Panc1 (cell line): ENCODE measurements at regions not wholly inside any gene's neighbourhood (a gene's known extent, or its start where the extent isn't known, plus 50 kb on each side); places are given as distances from the start of the nearest gene placed in this dataset.

Experiments
- ATAC-seq: fragments of 200-7000 bp; cut with Tn5 transposase; 2 replicates; pipeline ENCODE4 v1.9.1; 2020; ENCODE audit warnings: mild to moderate bottlenecking, moderate library complexity
- BruUV-seq: library from RNA; stranded (reverse); fragments of 400-500 nt; replicated peaks from 2 replicates; lab custom pipeline; 2021; lab: Mats Ljungman, UMichigan
- CTCF ChIA-PET: fragments of 300-600 bp; sonication (Branson Sonifier 250); formaldehyde crosslinking; loops from one replicate; lab custom pipeline; 2022; ENCODE audit warnings: antibody characterized with exemption; lab: Charles Lee
- POLR2A ChIA-PET: fragments of 300-600 bp; sonication (Branson Sonifier 250); formaldehyde crosslinking; loops from one replicate; lab custom pipeline; 2022; ENCODE audit warnings: antibody characterized with exemption; lab: Charles Lee
- DNase-seq: peaks from one replicate; pipeline ENCODE4 v3.0.0-alpha.2; 2010; ENCODE audit warnings: low read depth, low spot score
- H3K27ac ChIP-seq: 2 replicates; pipeline ENCODE4 v1.5.1; 2011; ENCODE audit warnings: mild to moderate bottlenecking, low read length, inconsistent platforms
- H3K27me3 ChIP-seq: fragments of 200-500 bp; sonication (Bioruptor generic); 2 replicates; pipeline ENCODE4 v1.6.0; 2014; ENCODE audit warnings: low read length, inconsistent platforms; ENCODE audit not compliant: control insufficient read depth, insufficient read depth
- H3K36me3 ChIP-seq: fragments of 200-500 bp; sonication (Bioruptor generic); 2 replicates; pipeline ENCODE4 v1.5.1; 2014; ENCODE audit warnings: inconsistent platforms, mild to moderate bottlenecking, low read length, moderate library complexity; ENCODE audit not compliant: control insufficient read depth, insufficient read depth
- H3K4me1 ChIP-seq: 2 replicates; pipeline ENCODE4 v1.5.1; 2011; ENCODE audit warnings: inconsistent platforms, mild to moderate bottlenecking, low read length, moderate library complexity; ENCODE audit not compliant: control insufficient read depth, insufficient read depth
- H3K4me3 ChIP-seq, 2 experiments: 2 replicates each; pipeline ENCODE4 v1.5.1; 2011 to 2012; ENCODE audit warnings: low read depth in 2 of 2, low read length in 2 of 2, mild to moderate bottlenecking in 2 of 2, inconsistent platforms in 1 of 2, moderate library complexity in 1 of 2
- H3K9me3 ChIP-seq: fragments of 200-500 bp; sonication (Bioruptor generic); 2 replicates; pipeline ENCODE4 v1.5.1; 2014; ENCODE audit warnings: low read depth, mild to moderate bottlenecking, inconsistent platforms, low read length, moderate library complexity; ENCODE audit not compliant: control insufficient read depth, insufficient read depth
- CTCF ChIP-seq: fragments of 450-650 bp; IDR thresholded peaks from 2 replicates; pipeline ENCODE4 v1.5.1; 2017; ENCODE audit warnings: mild to moderate bottlenecking
- POLR2AphosphoS5 ChIP-seq: IDR thresholded peaks from 2 replicates; pipeline ENCODE4 v1.6.1; 2012; ENCODE audit warnings: mild to moderate bottlenecking, low read depth, low read length, moderate library complexity
- REST ChIP-seq, 2 experiments: IDR thresholded peaks; 2 replicates each; pipeline ENCODE4 v1.6.1; 2011 to 2012; ENCODE audit warnings: low read depth in 2 of 2, control low read depth in 1 of 2, low read length in 1 of 2, mild to moderate bottlenecking in 1 of 2, moderate library complexity in 1 of 2; ENCODE audit not compliant: insufficient read depth in 1 of 2
- SIN3A ChIP-seq: IDR thresholded peaks from 2 replicates; pipeline ENCODE4 v1.6.1; 2012; ENCODE audit warnings: low read depth, mild to moderate bottlenecking, low read length, moderate library complexity, borderline replicate concordance; ENCODE audit not compliant: insufficient read depth
- TCF7L2 ChIP-seq: IDR thresholded peaks from 2 replicates; pipeline ENCODE4 v1.6.1; 2011; ENCODE audit warnings: mild to moderate bottlenecking, low read depth, low read length, inconsistent platforms
- in situ Hi-C: cut with HindIII; loops from 2 replicates; pipeline ENCODE4 v1.10.0; 2016; ENCODE audit warnings: low sequenced_read_pairs, low pct_unique_long_range_greater_than_20kb
- intact Hi-C: fragments of 100-400 bp; cut with micrococcal nuclease; formaldehyde crosslinking; loops from one replicate; pipeline ENCODE4 v1.10.0; 2022; ENCODE audit not compliant: unreplicated experiment

GRCh38 chr2:7417845-7418742 is 500.9 kb downstream of the RNF144A start:
- no peaks in the 10 kb centered on the region for H3K4me1 ChIP-seq
- H3K27me3 ChIP-seq: peaks cover 4% of the 10 kb centered on the region; the same call in 1 of the 2 replicates
- in situ Hi-C loops (no loop called here), intact Hi-C loops (no loop called here)
- no peak overlapping the region for H3K4me3 ChIP-seq
- CTCF ChIA-PET: no interaction called here
- no peaks in the 10 kb centered on the region for H3K36me3 ChIP-seq
- TF ChIP-seq REST (IDR thresholded peaks at IDR 0.05; ENCODE audit: insufficient read depth in 1 of 2, low read depth in 2 of 2, low read length in 1 of 2) (no peak), SIN3A (no peak), TCF7L2 (no peak), POLR2AphosphoS5 (no peak), CTCF (no peak)
- no peaks in the 10 kb centered on the region for H3K9me3 ChIP-seq
- no peak overlapping the region for H3K27ac ChIP-seq
- ATAC-seq (no peak), DNase-seq (no peak)
- POLR2A ChIA-PET: no interaction called here
- no TSS peak for BruUV-seq

GRCh38 chr2:7419186-7419585 is 502.0 kb downstream of the RNF144A start:
- intact Hi-C loops: no loop called here

More at GRCh38 chr2:7419186-7419585, 502.0 kb downstream of the RNF144A start:
- Histone ChIP-seq H3K9me3 (no peaks in the 10 kb centered on the region), H3K27ac (no peak overlapping the region), H3K4me1 (no peaks in the 10 kb centered on the region), H3K27me3 (peaks cover 4% of the 10 kb centered on the region; the same call in 1 of the 2 replicates), H3K36me3 (no peaks in the 10 kb centered on the region), H3K4me3 (no peak overlapping the region)
- CTCF ChIA-PET: no interaction called here
- in situ Hi-C loops: no loop called here
- no peak for TF ChIP-seq SIN3A
- TF ChIP-seq TCF7L2: no peak
- TF ChIP-seq CTCF: no peak
- TF ChIP-seq POLR2AphosphoS5: no peak
- no peak for TF ChIP-seq REST (IDR thresholded peaks at IDR 0.05; ENCODE audit: insufficient read depth in 1 of 2, low read depth in 2 of 2, low read length in 1 of 2)
- POLR2A ChIA-PET: no interaction called here
- BruUV-seq: no TSS peak
- DNase-seq (no peak), ATAC-seq (no peak)
